NCI-H82 (cell line): ENCODE measurements at regions not wholly inside any gene's neighbourhood (a gene's known extent, or its start where the extent isn't known, plus 50 kb on each side); places are given as distances from the start of the nearest gene placed in this dataset.
A peak's percentile ranks its signal among the peaks of the same experiment; 100 is the strongest.
"Not testable (repeated sequence)": the region's sequence is repeated elsewhere in the genome, so short reads cannot be mapped to it uniquely, and the experiment has no call there.

Experiments used
- DNase-seq: peaks from one replicate; lab custom pipeline; 2025; lab: John Stamatoyannopoulos, UW

DNA sequence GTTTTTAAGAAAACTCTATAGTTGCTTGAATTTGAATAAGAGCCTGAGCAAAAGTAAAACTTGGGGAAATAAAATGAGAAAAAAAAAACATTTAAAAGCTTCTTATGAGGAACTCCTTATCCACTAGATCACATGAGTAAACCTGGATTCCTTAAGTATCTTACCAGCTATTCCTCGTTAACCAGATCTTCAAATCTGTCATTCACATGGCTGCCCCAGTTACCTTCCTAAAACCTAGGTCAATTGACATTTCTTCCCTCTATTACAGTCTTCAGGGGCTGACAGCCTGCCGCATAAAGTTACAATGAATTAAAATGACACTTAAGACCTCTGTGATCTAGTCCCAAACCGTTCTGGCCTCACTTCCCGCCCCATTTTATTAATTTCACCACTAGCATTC is 583.6 kb downstream of the NR2F2 start:
- DNase-seq, result no peak

DNA sequence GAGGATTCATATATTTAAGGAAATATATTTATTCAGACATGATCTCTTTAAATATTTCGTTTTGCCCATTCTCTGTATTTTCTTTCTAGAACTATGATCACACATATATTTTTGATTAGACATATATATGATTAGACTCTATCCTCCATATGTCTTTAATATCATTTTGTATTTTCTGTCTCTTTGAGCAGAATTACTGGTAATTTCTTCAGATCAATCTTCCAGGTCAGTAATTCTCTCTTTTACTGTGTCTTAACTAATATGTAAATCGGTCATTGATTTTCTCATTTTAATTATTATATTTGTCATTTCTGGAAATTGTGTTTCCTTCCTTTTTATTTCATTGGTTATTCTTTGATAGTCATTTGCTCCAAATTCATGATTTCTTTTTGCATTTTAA is 586.2 kb downstream of the NR2F2 start:
- DNase-seq, result no peak

DNA sequence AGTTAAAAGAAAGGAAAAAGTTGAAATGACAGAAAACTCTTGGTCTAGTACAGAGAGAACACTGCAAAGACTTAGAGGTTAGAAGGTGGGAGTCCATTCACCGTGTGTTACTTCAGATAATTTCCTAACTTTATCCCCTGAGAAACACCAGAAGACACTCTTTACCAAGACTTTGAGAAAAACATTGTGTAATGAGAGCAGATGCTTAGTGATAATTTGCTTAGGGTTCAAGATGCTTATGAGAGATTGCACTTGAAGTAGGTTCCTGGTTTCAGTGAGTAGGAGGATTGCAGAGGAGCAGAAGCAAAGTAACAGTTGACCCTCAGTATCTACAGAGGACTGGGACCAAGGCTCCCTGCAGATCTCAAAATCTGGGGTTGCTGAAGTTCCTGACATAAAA is 594.1 kb downstream of the NR2F2 start:
- DNase-seq, result no peak

DNA sequence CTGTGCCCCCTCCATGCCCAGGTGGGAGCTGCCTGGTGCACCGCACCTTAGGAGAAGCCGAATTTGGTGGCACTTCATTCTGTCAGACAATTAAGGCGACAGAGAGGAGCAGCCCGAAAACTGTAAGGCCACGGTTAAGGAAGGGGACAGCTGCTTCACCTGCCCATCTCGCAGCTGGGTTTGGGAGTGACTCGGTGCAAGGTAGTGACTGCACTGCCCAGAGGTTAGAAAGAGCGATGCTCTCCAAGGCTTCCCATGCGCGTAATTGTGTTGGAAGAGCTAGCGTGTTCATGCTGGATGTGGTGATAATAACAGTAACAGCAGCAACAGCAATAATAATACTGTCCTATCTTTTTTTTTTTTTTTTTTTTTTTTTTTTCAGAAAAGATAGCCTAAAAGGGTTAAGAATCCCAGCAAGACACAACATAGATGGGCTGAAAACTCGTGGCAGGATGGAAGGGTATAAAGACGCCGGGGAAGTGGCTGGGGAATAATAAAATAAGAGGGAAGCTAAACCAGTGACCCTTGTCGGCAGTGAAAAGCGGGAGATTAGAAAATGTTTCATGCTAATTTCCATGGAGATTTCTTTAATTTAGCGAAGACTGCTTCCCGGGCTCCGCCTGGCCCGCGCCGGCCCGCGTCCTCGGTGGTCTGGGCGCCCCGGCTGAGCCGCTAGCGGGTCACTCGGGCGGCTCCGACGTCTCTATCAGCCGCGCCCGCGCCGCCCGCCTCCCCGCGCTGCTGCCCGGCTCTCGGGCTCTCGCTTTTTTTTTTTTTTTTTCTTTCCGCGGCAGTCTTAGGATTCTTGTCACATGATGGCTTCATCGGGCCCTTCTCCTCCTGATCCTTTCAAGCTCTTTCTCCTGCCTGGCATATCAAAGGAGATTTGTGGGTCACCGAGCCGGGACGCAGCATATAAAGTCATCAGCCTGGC is 617.1 kb downstream of the NR2F2 start:
- DNase-seq, result peak; percentile 10

DNA sequence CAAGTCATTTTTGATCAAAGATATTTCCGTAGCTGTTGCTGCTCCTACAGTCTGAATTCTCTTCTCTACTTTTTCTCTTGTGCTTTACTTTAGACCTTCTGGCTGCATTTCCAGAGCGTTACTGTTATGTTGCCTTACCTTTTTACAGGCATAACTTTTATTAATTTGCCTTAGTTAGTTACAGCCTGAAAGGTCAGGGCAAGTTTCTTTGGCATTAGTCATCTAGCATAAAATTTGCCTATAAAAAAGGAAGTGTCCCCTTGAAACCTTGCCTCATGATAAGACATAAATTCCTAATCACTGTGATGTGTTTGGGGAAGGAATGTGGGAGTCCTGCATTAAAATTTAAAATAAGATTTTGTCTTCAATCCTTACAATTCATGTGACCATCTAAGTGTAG is 618.5 kb downstream of the NR2F2 start:
- DNase-seq, result no peak

DNA sequence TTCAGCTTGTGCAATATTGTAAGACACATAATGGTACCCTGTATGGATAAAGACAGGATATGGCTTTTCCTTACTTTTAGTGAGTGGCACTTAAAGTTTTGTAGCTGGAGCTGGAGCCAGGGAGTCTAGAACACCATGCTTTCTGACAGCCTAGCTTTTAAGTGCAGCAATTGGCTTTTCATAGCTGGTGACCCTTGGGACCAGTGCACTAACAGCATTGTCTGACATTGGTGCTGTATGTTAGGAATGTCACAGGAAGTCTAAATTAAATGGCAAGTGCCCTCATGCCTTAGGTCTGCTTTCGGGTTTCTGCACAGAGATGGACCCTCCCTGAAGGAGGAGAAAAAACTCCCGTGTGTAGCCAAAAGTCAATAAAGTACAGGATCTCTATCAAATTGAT is 628.2 kb downstream of the NR2F2 start:
- DNase-seq, result no peak

DNA sequence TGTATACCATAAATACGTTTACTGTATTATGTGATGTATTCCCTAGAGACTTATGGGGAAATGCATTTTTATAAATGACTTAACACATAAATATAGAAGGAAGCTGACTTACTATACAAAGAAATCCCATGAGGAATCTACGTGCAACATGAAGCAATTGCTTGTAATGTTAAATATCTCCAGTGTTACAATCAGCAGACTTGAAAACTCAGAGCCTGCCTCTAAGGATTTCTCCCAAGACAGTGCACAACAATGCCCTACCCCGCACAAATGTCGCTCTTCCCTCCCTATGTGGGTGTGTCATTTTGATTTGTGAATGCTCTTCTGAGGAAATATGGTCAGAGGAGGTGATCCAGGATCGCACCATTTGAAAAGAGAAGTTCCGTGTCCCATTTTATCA is 629.0 kb downstream of the NR2F2 start:
- DNase-seq, result no peak

DNA sequence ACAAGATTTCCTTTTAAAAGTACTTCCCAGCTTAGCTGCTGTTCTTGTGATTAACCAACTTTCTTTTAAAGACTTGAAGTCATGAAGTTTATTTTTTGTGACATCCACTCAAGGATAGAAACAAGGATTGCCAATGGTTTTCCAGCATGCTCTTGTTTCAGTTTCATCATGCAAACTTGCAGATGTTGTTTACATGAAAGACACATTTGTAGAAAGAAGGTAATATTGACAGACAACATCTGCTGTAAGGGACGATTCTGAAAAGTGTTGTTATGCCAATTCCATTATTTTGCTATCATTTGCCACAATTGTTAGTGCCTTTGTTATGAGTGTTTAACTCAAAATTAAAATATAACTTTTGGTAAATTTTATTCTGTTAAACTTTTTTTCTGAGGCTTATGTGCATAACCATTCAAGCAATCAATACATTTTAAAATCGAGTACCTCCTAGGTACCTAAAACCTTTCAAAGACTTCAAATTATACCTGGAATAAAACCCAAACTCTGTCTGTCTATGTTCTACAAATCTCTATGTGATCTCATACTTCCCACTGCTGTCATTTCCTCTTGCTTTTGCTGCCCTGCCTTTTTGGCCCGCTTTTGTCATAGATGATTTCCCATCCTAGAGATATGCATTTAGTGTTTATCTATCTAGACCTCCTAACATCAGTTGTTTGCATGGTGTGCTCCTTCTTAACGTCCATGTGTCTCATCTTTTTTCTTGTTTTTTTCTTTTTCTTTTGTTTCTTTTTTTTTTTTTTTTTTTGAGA is 630.4 kb downstream of the NR2F2 start:
- no peak for DNase-seq

DNA sequence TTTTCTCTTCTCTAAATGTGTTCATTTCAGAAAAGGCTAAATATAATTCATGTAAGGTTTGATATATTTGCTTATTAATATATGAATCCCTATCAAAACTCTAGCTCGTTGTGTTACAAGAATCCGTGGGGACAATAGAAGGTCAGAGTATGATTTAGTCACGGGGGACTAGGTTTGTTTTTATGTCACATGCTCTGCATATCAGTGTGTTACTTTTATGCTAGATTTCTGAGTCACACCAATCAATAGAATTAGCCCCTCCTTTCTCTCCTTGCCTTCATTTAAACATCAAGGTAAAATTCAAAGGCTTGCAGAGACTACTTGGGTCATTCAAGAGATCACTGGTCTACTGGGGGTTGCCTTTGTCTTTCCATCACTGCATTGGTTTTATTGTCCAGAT is 636.1 kb downstream of the NR2F2 start:
- DNase-seq, result no peak

DNA sequence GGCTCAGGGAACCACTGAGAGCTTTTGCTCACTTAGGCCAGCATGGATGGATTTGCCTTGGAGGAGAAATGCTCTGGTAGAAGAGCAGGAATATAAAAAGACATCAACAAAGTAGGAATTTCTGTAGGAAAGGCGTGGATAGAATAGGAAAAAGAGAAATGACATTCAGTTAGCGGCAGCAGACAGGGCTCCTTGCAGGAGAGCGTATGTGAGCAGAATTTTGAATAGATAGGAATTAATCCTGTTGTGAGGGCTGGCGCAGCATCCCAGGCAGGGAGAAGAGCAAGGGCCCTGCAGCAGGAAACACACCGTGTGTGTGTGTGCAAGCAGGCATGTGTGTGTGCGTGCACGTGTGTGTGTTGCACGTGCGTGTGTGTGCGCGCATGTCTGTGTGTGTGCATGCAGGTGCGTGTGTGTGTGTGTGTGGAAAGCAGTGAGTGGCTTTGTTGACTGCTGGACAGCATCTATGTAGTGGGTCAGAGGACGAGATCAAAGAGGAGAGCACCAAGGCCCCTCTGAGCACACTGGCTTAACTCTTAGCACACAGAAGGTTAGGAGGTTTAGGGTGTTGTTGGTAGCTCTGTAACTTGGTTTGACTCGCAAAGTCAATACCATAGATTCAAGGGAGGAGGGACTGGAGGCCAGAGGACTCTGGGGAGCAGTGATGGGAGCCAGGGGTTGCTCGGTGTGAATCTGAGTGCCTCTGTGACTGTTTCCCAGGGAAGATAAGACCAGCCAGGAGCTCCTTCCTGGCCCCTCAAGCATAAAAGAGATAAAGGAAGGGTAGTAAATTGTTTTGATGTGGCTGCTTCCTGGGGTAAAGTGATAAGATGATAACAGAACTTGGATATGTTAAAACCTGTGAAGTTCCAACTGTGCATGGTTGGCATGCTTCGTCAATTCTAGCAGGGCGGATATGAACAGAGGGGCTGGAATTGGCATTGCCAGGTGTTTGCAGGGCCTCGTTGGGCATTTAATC is 639.5 kb downstream of the NR2F2 start:
- DNase-seq, result no peak

DNA sequence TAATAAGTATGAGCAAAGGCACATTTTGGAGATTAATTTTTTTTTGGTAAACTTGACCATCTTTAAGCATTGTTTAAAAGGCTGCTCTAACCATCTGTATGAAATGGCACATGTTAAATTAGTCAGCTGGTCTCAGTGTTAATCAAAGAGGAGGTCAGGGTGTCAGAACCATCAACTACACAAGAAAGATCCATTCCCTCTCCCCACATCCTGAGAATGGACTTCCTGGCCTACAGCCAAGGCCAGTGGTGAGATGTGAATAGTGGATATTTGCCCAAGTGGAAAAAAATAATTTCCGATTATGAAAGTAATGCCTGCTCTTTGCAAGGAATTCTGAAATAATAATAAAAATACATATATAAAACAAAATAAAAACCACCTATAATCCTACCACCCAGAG is 641.7 kb downstream of the NR2F2 start:
- DNase-seq, result no peak

DNA sequence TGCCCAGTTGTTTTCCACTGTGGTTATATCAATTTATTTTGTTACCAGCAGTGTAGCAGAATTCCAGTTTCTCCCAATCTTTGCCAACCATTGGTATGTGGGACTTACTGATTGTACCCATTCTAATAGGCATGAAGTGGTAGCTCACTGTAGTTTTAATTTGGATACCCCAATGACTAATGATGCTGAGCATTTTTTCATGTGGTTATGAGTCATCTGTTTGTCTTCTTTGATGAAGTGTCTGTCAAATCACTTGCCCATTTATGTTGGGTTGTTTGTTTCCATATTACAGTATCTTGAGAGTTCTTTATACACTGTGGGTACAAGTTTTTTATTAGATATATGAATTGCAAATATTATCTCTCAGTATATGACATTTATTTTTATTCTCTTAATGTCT is 644.3 kb downstream of the NR2F2 start:
- DNase-seq, result no peak

DNA sequence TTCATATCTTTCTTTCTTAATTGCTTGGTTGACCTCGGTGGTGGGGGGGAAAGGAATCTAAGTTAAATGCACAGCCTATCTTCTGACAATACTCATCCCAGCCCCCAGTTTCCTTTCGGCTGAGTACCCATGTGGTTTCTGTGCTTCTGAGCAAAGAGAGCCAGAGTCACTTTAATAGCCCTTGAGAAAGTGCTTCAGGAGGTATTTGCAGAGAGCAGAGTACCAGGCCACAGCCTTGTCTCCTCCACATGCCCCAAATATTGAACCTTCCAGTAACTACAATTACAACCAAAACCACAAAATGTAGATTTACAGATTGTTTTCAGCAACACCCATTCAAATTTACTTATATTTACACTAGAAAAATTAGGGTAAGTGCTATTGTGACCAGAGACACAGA is 647.4 kb downstream of the NR2F2 start:
- DNase-seq, result no peak

DNA sequence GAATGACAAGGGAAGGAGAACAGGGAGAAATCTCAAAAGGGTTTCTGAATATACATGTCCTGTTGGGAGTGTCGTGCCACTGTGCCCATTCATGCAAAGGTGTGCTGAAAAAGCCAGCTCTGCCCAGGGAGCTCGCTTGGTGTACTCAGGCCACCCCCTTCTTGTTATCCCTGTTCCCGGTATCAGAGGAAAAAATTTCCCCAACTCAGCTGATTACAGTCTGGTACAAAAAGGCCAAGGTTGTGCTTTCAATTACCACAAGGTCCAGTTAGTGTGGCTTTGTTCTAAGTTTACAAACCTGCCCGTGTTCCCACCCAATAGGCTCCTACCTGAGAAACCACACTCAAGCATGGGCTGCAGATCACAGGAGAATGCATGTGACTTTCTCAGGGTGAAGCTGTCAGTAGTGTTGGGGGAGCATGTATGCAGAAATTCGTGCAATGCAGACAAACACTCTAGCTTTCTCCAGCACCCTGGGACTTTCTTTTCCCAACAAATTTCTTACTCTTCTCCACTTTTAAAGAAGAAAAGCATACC is 648.5 kb downstream of the NR2F2 start:
- no peak for DNase-seq

DNA sequence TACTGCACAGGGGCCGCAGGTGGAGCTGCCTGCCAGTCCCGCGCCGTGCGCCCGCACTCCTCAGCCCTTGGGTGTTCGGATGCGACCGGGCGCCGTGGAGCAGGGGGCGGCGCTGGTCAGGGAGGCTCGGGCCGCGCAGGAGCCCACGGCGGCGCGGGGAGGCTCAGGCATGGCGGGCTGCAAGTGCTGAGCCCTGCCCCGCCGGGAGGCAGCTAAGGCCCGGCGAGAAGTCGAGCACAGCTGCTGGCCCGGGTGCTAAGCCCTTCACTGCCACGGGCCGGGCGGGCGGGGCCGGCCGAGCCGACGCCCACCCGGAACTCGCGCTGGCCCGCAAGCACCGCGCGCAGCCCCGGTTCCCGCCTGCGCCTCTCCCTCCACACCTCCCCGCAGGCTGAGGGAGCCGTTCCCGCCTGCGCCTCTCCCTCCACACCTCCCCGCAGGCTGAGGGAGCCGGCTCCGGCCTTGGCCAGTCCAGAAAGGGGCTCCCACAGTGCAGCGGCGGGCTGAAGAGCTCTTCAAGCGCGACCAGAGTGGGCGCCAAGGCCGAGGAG is 653.7 kb downstream of the NR2F2 start:
- not testable (repeated sequence) for DNase-seq

DNA sequence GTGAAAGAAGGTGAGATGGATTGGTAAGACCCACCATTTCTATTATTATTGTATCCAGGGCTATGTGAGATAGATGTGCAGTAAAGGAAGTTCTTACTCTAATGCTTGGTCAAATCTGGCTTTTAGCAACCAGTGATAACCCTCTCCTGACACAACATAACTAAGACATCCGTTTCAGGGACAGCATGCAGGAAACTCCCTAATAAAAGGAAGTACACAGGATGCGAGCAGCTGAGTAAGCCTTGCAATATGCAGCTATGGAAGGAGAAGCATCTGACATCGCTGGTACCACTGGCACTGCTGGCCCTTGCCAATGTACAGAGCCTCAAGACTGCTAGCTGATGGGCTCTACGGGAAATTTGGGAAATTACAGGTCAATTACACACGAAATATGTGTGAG is 662.3 kb downstream of the NR2F2 start:
- no peak for DNase-seq

DNA sequence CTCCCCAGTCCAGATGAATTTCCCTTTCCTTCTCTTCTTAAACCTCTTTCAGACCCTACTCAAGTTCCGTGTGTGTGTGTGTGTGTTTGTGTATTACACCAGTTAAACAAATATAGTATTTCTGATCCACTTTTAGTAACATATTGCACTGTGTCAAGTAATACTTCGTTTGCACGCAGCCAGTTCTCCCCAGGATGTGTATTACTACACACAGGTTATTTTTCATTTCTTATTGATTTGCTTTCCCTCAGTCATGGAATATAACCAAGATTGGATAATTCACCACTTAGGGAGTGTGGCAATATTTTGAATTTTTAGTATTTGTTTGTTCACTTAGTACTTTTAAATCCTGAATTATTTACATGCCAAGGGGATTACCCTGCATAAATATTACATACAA is 667.0 kb downstream of the NR2F2 start:
- no peak for DNase-seq

DNA sequence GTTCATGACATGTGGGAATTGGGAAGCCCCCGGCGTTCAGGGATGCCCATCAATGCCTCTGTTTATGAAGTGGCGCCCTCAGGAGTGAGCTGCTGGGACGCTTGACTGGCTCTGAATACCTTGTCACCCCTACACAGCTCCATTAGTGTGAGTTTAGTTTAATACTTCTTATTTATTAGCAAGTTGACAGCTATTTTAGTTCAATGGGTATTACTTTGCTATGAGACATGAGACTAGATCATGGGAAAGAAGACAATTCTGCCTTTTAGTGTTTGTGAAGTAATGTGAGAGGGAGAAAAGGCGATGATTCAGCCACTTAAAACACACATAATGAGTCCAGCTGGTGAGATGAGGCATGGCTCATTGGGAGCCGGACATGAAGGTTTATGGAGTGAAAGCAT is 678.5 kb downstream of the NR2F2 start:
- no peak for DNase-seq

DNA sequence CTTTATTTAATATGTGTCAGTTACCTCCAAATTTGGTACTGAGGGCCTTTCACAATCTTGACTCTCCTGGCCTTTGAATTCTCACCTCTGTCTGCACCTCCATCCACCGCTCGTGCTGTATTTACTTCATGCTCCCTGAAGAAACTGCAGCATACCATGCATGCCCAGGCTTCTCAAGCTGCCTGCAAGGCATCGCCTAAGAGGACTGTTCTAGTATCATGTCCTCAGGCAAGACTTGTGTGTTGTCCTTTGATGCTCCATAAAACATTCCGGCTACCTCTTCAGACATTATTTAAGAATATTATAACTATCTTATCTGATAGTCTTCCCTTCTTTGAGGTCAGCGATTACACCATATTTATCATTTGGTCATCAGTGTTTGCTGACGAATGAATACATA is 682.5 kb downstream of the NR2F2 start:
- DNase-seq, result no peak

DNA sequence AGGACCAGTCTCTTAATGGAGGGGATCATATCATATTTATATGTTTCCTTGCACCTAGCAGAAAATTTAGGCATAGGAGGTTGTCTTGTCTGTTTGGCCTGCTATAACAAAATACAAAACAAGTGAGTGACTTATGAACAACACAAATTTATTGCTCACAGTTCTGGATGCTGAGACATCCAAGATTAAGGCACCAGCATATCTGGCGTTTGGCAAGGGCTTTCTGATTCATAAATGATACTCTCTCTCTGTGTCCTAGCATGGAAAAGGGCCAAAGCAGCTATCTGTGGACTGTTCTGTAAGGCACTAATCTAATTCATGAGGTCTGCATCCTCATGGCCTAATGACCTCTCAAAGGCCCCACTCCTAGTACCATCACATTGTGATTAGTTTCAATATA is 683.0 kb downstream of the NR2F2 start:
- DNase-seq, result no peak

DNA sequence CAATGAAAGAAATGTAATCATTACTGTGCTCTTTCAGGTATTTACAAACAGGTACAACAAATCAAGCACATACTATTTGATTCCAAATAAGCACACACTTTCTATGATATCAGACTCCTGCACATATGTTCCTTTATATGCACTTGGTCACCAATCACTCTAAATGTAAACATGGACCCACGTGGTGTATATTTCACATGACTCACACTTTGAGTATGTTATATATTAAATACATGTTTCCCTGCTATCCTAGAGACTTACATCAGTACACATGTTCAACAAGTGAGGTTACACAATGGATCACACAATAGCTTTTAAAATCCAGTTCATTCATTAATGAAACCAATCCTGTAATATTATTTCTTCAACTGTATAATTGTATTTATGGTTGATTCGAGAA is 683.5 kb downstream of the NR2F2 start:
- DNase-seq, result no peak

DNA sequence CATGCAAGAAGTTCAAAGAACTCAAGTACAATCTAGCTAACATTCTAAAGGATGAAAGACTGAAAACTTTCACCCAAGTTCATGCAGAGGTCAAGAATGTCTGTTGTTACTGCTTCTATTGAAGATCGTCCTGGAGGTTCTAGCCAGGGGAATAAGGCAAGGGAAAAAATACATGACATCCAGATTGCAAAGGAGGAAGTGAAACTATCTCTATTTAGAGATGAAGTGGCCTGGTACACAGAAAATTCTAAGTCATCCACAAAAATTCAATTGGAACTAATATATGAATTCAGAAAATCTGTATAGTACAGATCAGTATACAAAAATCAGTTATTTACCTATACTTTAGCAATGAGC is 693.0 kb downstream of the NR2F2 start:
- DNase-seq, result no peak
